GM23248 (cell line): ENCODE measurements at regions not wholly inside any gene's neighbourhood (a gene's known extent, or its start where the extent isn't known, plus 50 kb on each side); places are given as distances from the start of the nearest gene placed in this dataset.

Source experiments
- DNase-seq: peaks from one replicate; pipeline ENCODE4 v3.0.0-alpha.2; 2015
- H2AFZ ChIP-seq: fragments of 200-600 bp; sonication (generic); 2 replicates; pipeline ENCODE4 v1.6.1; 2016; ENCODE audit warnings: antibody characterized with exemption
- H3F3A ChIP-seq: fragments of 200-600 bp; sonication (generic); 2 replicates; pipeline ENCODE4 v1.6.1; 2016; ENCODE audit warnings: mild to moderate bottlenecking, antibody characterized with exemption, mixed run types; ENCODE audit not compliant: insufficient read depth
- H3K27ac ChIP-seq: fragments of 200-600 bp; sonication (generic); 2 replicates; pipeline ENCODE4 v1.5.1; 2016; ENCODE audit warnings: mild to moderate bottlenecking
- H3K27me3 ChIP-seq: fragments of 200-600 bp; sonication (generic); replicated peaks from 2 replicates; pipeline ENCODE4 v1.6.1; 2016; ENCODE audit warnings: mild to moderate bottlenecking; ENCODE audit not compliant: insufficient read depth
- H3K36me3 ChIP-seq: fragments of 200-600 bp; sonication (generic); 2 replicates; pipeline ENCODE4 v1.6.1; 2016; ENCODE audit warnings: low read depth, mild to moderate bottlenecking
- H3K4me1 ChIP-seq: fragments of 200-600 bp; sonication (generic); 2 replicates; pipeline ENCODE4 v1.6.1; 2016; ENCODE audit warnings: mild to moderate bottlenecking; ENCODE audit not compliant: insufficient read depth
- H3K4me2 ChIP-seq: fragments of 200-600 bp; sonication (generic); one replicate; pipeline ENCODE4 v1.6.1; 2016; ENCODE audit warnings: mild to moderate bottlenecking; ENCODE audit not compliant: unreplicated experiment
- H3K4me3 ChIP-seq: fragments of 200-600 bp; sonication (generic); 2 replicates; pipeline ENCODE4 v1.5.1; 2016; ENCODE audit warnings: mild to moderate bottlenecking
- H3K79me2 ChIP-seq: fragments of 200-600 bp; sonication (generic); 2 replicates; pipeline ENCODE4 v1.6.1; 2016; ENCODE audit warnings: mild to moderate bottlenecking; ENCODE audit not compliant: insufficient read depth
- H3K9ac ChIP-seq: fragments of 200-600 bp; sonication (generic); 2 replicates; pipeline ENCODE4 v1.6.1; 2016; ENCODE audit warnings: mild to moderate bottlenecking
- H3K9me2 ChIP-seq: fragments of 200-600 bp; sonication (generic); 2 replicates; pipeline ENCODE4 v1.6.1; 2016; ENCODE audit warnings: mixed run types, mild to moderate bottlenecking, moderate library complexity; ENCODE audit not compliant: insufficient read depth
- H3K9me3 ChIP-seq: fragments of 200-600 bp; sonication (generic); one replicate; pipeline ENCODE4 v1.6.1; 2017; ENCODE audit warnings: low read depth
- H4K20me1 ChIP-seq: fragments of 200-600 bp; sonication (generic); 2 replicates; pipeline ENCODE4 v1.6.0; 2016; ENCODE audit not compliant: insufficient read depth
- EZH2 ChIP-seq: fragments of 200-600 bp; sonication (generic); IDR thresholded peaks from 2 replicates; pipeline ENCODE4 v1.6.1; 2018; ENCODE audit warnings: antibody characterized with exemption, mild to moderate bottlenecking; ENCODE audit not compliant: insufficient read depth, poor library complexity, severe bottlenecking
- EZH2phosphoT487 ChIP-seq: fragments of 200-600 bp; sonication (generic); IDR thresholded peaks from 2 replicates; pipeline ENCODE4 v1.6.1; 2018; ENCODE audit warnings: antibody characterized with exemption, moderate library complexity, mild to moderate bottlenecking, low read depth; ENCODE audit not compliant: insufficient read depth
- WGBS, 2 experiments: methylation state at CpG; one replicate each; pipeline ENCODE4 v1.1.6; 2015 to 2017; ENCODE audit warnings: low lambda C conversion rate in 2 of 2, low coverage in 1 of 2; ENCODE audit errors: missing lambda C conversion rate in 2 of 2; 5-methylcytosine and 5-hydroxymethylcytosine counted together
- in situ Hi-C: fragments of 300-500 bp; cut with MboI; formaldehyde crosslinking; loops from 2 replicates; pipeline ENCODE4 v1.15.0; 2020

- Histone ChIP-seq H2AFZ (no peak overlapping the region), H3F3A (no peaks in the 10 kb centered on the region), H3K4me2 (no peak overlapping the region), H3K36me3 (no peaks in the 10 kb centered on the region), H3K9me3 (no peaks in the 10 kb centered on the region), H3K27ac (no peak overlapping the region), H3K79me2 (no peaks in the 10 kb centered on the region), H3K9ac (no peak overlapping the region), H3K4me3 (no peak overlapping the region), H3K4me1 (no peaks in the 10 kb centered on the region), H3K27me3 (no peaks in the 10 kb centered on the region), H3K9me2 (no peaks in the 10 kb centered on the region), H4K20me1 (no peaks in the 10 kb centered on the region)
- DNase-seq = no peak
- in situ Hi-C loops = no loop called here
- TF ChIP-seq EZH2phosphoT487 = no peak
- TF ChIP-seq EZH2 = no peak
These were observed 577.9 kb upstream of the ALCAM start for GRCh38 chr3:104788807-104789206.

DNA sequence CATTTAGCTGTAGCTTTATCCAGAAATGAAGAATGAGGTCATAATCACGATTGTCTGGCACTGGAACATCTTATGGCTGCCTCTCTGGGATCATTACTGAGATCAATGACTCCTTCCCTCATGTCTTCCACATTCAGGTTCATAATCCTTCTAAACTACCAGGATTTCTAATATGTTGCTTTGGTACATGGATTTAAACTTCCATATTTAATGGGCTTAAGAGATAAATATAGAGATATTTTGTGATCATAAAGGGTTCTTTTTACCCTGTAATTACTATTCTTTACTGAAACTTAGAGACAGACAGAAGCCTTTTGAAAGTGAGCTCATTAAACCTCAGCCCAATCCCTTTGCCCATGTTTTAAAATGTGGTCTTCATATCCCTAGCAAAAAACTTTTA lies 575.4 kb upstream of the ALCAM start:
- Histone ChIP-seq H3F3A (no peaks in the 10 kb centered on the region), H3K36me3 (no peaks in the 10 kb centered on the region), H3K9me3 (no peaks in the 10 kb centered on the region), H3K4me3 (no peak overlapping the region), H3K9me2 (no peaks in the 10 kb centered on the region), H3K4me1 (no peaks in the 10 kb centered on the region), H4K20me1 (no peaks in the 10 kb centered on the region), H3K27ac (no peak overlapping the region), H3K27me3 (no peaks in the 10 kb centered on the region), H3K4me2 (no peak overlapping the region), H3K79me2 (no peaks in the 10 kb centered on the region), H2AFZ (no peak overlapping the region), H3K9ac (no peak overlapping the region)
- no peak for DNase-seq
- TF ChIP-seq EZH2 = no peak
- in situ Hi-C loops = no loop called here
- 3% methylated on average over 1 of the region's 1 CpG for WGBS, 2 experiments

DNA sequence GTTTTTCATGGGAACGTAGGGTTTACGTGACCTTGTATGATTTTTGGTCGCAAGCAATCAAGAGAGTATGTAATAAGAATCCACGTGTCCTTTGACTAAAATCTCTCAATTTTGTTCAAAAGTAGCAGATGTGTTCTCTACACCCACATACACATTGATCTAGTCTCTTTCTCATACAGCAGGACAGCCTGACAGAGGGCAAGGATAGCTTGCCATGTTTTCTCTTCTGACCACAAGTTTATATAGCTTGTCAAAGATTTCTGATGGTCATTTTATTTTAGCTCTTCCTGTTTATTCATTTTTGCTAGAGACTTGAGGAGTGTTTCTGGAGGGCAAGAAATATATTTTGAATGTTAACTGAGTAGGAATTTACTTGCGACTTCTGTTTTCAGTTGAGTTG lies 570.2 kb upstream of the ALCAM start:
- Histone ChIP-seq H3K27ac (no peak overlapping the region), H4K20me1 (no peaks in the 10 kb centered on the region), H3K4me3 (no peak overlapping the region), H3K36me3 (no peaks in the 10 kb centered on the region), H3K4me2 (no peak overlapping the region), H3K4me1 (no peaks in the 10 kb centered on the region), H3K79me2 (no peaks in the 10 kb centered on the region), H2AFZ (no peak overlapping the region), H3K27me3 (no peaks in the 10 kb centered on the region), H3K9me2 (no peaks in the 10 kb centered on the region), H3K9ac (no peak overlapping the region), H3K9me3 (no peaks in the 10 kb centered on the region), H3F3A (no peaks in the 10 kb centered on the region)
- in situ Hi-C loops = no loop called here
- no peak for TF ChIP-seq EZH2
- no peak for DNase-seq
- WGBS, 2 experiments = 71 to 78% methylated on average over 5 of the region's 5 CpGs

GRCh38 chr3:104805042-104805441 lies 561.7 kb upstream of the ALCAM start:
- Histone ChIP-seq H4K20me1 (no peaks in the 10 kb centered on the region), H3K4me2 (no peak overlapping the region), H3K9ac (no peak overlapping the region), H3K36me3 (no peaks in the 10 kb centered on the region), H3F3A (no peaks in the 10 kb centered on the region), H3K27ac (no peak overlapping the region), H3K79me2 (no peaks in the 10 kb centered on the region), H2AFZ (no peak overlapping the region), H3K4me3 (no peak overlapping the region), H3K27me3 (no peaks in the 10 kb centered on the region; the same call in 1 of the 2 replicates), H3K4me1 (no peaks in the 10 kb centered on the region), H3K9me3 (no peaks in the 10 kb centered on the region), H3K9me2 (no peaks in the 10 kb centered on the region; the same call in 1 of the 2 replicates)
- in situ Hi-C loops = no loop called here
- DNase-seq = no peak
- TF ChIP-seq EZH2phosphoT487 (no peak), EZH2 (no peak)
- 36 to 50% methylated on average over 5 of the region's 5 CpGs for WGBS, 2 experiments

DNA sequence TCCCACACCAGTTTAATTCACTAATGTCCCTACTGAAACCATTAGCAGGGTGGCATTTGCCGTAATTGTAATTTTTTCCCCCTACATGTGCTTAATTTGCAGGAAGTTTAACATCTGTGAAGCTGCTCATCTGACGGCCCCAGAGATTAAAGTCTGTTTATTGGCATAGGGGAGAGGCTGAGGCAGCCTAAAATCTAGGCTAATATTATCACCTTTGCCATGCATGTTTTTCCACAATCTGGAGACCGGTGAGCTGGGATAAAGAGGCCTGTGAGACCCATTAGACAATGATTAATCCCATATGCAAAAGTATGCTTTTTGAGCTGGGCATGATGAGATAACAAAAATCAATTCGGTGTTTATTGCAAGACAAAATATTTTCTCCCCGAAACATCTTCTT lies 561.2 kb upstream of the ALCAM start:
- no peak overlapping the region for H3K4me2 ChIP-seq
- in situ Hi-C loops = no loop called here
- 27 to 32% methylated on average over 5 of the region's 5 CpGs for WGBS, 2 experiments
- DNase-seq = no peak
- no peaks in the 10 kb centered on the region; the same call in 1 of the 2 replicates for H3K27me3 ChIP-seq
- H3F3A ChIP-seq = no peaks in the 10 kb centered on the region
- no peaks in the 10 kb centered on the region; the same call in 1 of the 2 replicates for H3K9me2 ChIP-seq
- H3K4me3 ChIP-seq = no peak overlapping the region
- H3K27ac ChIP-seq = no peak overlapping the region
- H3K4me1 ChIP-seq = no peaks in the 10 kb centered on the region
- no peaks in the 10 kb centered on the region for H3K79me2 ChIP-seq
- H3K36me3 ChIP-seq = no peaks in the 10 kb centered on the region
- no peaks in the 10 kb centered on the region for H4K20me1 ChIP-seq
- H3K9ac ChIP-seq = no peak overlapping the region
- no peak for TF ChIP-seq EZH2phosphoT487
- TF ChIP-seq EZH2 = no peak
- no peak overlapping the region for H2AFZ ChIP-seq
- H3K9me3 ChIP-seq = no peaks in the 10 kb centered on the region
